NT2/D1 (cell line): ENCODE measurements at regions not wholly inside any gene's neighbourhood (a gene's known extent, or its start where the extent isn't known, plus 50 kb on each side); places are given as distances from the start of the nearest gene placed in this dataset.

Experiments used
- SUZ12 ChIP-seq: IDR thresholded peaks from 2 replicates; pipeline ENCODE4 v1.6.1; 2011; ENCODE audit not compliant: insufficient read length, insufficient read depth; ENCODE audit errors: extremely low read depth
- YY1 ChIP-seq: IDR thresholded peaks from 2 replicates; pipeline ENCODE4 v1.6.1; 2011; ENCODE audit not compliant: insufficient read length, insufficient read depth
- ZNF274 ChIP-seq: IDR thresholded peaks from 2 replicates; pipeline ENCODE4 v1.6.1; 2011; ENCODE audit warnings: mild to moderate bottlenecking, low read depth, low read length

- TF ChIP-seq YY1 (no peak), ZNF274 (no peak), SUZ12 (no peak)
Observed at GRCh38 chr4:123068081-123068480, 145.7 kb upstream of the NUDT6 start.
